ENCODE measurements at regions not wholly inside any gene's neighbourhood (a gene's known extent, or its start where the extent isn't known, plus 50 kb on each side); places are given as distances from the start of the nearest gene placed in this dataset.

- POLR2A ChIA-PET = no interaction called here
- intact Hi-C loops (cut with micrococcal nuclease) = no loop called here
- H3K27ac Mint-ChIP-seq = no peak overlapping the region
- no peak for TF ChIP-seq CTCF (IDR thresholded peaks at IDR 0.05)
- no peak for ATAC-seq (ENCODE audit: low read depth)
- no peak overlapping the region for H3K4me3 Mint-ChIP-seq
- H3K9me3 Mint-ChIP-seq = no peaks in the 10 kb centered on the region
- no peaks in the 10 kb centered on the region for H3K4me1 Mint-ChIP-seq
- no peak for DNase-seq
- CTCF ChIA-PET = no interaction called here
- H3K36me3 Mint-ChIP-seq (ENCODE audit: low read depth) = no peaks in the 10 kb centered on the region
- H3K27me3 Mint-ChIP-seq = peaks cover 8% of the 10 kb centered on the region
Observed at GRCh38 chr10:4546931-4547330, 279.1 kb upstream of the AKR1E2 start.

DNA sequence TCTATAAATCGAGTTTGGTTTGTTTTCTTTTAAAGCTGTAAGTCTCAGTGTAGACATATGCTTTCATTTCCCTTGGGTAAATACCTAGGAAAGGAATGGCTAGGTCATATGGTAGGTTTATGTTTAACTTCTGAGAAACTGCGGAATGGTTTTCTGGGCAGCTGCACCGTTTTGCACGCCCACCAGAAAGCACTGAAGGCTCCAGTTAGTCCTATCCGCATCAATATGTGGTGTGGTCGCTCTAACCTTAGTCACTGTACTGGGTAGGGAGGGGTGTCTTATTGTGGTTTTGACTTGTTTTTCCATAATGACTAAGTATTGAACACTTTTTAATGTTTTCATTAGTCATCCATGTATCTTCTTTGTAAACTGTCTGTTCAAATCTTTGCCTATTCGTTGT is 279.5 kb upstream of the AKR1E2 start:
- ChIA-PET POLR2A (no interaction called here), CTCF (no interaction called here)
- no peaks in the 10 kb centered on the region for H3K4me1 Mint-ChIP-seq
- no peak overlapping the region for H3K27ac Mint-ChIP-seq
- no peaks in the 10 kb centered on the region for H3K9me3 Mint-ChIP-seq
- ATAC-seq (ENCODE audit: low read depth) = no peak
- no peaks in the 10 kb centered on the region for H3K36me3 Mint-ChIP-seq (ENCODE audit: low read depth)
- intact Hi-C loops (cut with micrococcal nuclease) = no loop called here
- no peak overlapping the region for H3K4me3 Mint-ChIP-seq
- peaks cover 8% of the 10 kb centered on the region for H3K27me3 Mint-ChIP-seq
- TF ChIP-seq CTCF (IDR thresholded peaks at IDR 0.05) = no peak
- DNase-seq = no peak

GRCh38 chr10:4545062-4545461 is 280.9 kb upstream of the AKR1E2 start:
- CTCF ChIA-PET = no interaction called here
- no peak overlapping the region for H3K4me3 Mint-ChIP-seq
- no peak for ATAC-seq (ENCODE audit: low read depth)
- intact Hi-C loops (cut with micrococcal nuclease) = no loop called here
- no peaks in the 10 kb centered on the region for H3K4me1 Mint-ChIP-seq
- no peak overlapping the region for H3K27ac Mint-ChIP-seq
- POLR2A ChIA-PET = no interaction called here
- H3K27me3 Mint-ChIP-seq = peaks cover 8% of the 10 kb centered on the region
- no peak for DNase-seq
- no peaks in the 10 kb centered on the region for H3K36me3 Mint-ChIP-seq (ENCODE audit: low read depth)
- peaks cover 3% of the 10 kb centered on the region for H3K9me3 Mint-ChIP-seq
- no peak for TF ChIP-seq CTCF (IDR thresholded peaks at IDR 0.05)

DNA sequence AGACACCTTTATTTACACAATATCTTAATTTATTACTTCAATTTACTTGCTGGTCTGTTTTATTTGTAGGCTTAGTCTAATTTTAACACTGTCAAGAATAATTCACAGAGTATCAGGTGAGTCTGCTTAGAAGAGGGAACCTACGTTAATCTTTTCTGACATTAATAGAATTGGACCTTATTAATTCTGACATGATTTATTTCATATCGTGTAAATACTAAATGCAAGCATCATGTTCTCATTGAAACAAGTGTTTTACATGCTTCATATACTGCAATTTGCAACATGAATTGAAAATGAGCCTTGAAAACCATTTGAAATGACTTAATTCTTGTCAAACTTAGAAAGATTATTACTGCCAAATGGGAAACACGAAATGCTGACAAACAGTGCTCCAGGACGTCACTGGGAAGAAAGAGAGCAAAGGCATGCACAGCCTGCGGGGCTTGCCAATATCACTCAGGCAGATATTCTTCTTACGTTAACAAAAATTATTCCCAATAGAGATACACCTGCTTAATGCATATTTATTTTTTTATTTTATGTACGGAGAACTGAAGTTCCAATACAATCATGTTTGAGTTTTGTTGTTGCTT is 282.0 kb upstream of the AKR1E2 start:
- no peak for TF ChIP-seq CTCF (IDR thresholded peaks at IDR 0.05)
- no peak overlapping the region for H3K27ac Mint-ChIP-seq
- H3K27me3 Mint-ChIP-seq = peaks cover 8% of the 10 kb centered on the region
- intact Hi-C loops (cut with micrococcal nuclease) = no loop called here
- ChIA-PET POLR2A (no interaction called here), CTCF (no interaction called here)
- no peaks in the 10 kb centered on the region for H3K4me1 Mint-ChIP-seq
- H3K36me3 Mint-ChIP-seq (ENCODE audit: low read depth) = no peaks in the 10 kb centered on the region
- ATAC-seq (ENCODE audit: low read depth) (no peak), DNase-seq (no peak)
- no peak overlapping the region for H3K4me3 Mint-ChIP-seq
- peaks cover 3% of the 10 kb centered on the region for H3K9me3 Mint-ChIP-seq

GRCh38 chr10:4541292-4541691 is 284.7 kb upstream of the AKR1E2 start:
- POLR2A ChIA-PET = no interaction called here
- CTCF ChIA-PET = no interaction called here
- Mint-ChIP-seq H3K4me1 (no peaks in the 10 kb centered on the region), H3K36me3 (ENCODE audit: low read depth) (no peaks in the 10 kb centered on the region), H3K9me3 (peaks cover 3% of the 10 kb centered on the region), H3K27me3 (peaks cover 2% of the 10 kb centered on the region), H3K4me3 (no peak overlapping the region), H3K27ac (no peak overlapping the region)
- no peak for DNase-seq
- ATAC-seq (ENCODE audit: low read depth) = no peak
- TF ChIP-seq CTCF (IDR thresholded peaks at IDR 0.05) = no peak
- intact Hi-C loops (cut with micrococcal nuclease) = no loop called here
